Stimulated activated CD8-positive, alpha-beta memory T cell treated with anti-CD3 and anti-CD28 coated beads, Interleukin-4, amount 100 ng/mL, for 1 hour (primary cell): ENCODE measurements at regions not wholly inside any gene's neighbourhood (a gene's known extent, or its start where the extent isn't known, plus 50 kb on each side); places are given as distances from the start of the nearest gene placed in this dataset.
"Not testable (repeated sequence)": the region's sequence is repeated elsewhere in the genome, so short reads cannot be mapped to it uniquely, and the experiment has no call there.

Experiments
- DNase-seq, 2 donors: peaks; one replicate each; pipeline ENCODE4 v3.0.0-alpha.2; 2020; ENCODE audit warnings: low read depth in 2 of 2, low spot score in 1 of 2

GRCh38 chr17:72466199-72466598 lies 345.4 kb downstream of the SOX9 start:
- no peak for DNase-seq

DNA sequence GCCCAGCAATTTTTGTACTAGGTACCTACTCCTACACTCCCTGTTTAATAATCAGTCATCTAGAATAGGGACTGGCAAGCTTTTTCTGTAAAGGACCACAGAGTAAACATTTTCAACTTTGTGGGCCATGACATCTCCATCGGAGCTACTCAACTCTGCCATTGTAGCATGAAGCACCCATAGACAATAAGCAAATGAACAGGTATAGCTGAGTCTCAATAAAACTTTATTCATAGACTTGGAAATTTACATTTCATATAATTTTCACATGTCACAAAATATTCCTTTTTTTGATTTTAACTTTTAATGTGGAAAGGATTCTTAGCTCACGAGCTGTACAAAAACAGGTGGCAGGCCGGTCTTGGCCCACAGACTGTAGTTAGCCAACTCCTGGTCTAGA lies 345.8 kb downstream of the SOX9 start:
- no peak for DNase-seq

- no peak for DNase-seq
Observed at GRCh38 chr17:72467841-72468653, 347.2 kb downstream of the SOX9 start.

- DNase-seq: no peak
Observed at GRCh38 chr17:72468841-72469240, 348.0 kb downstream of the SOX9 start.

DNA sequence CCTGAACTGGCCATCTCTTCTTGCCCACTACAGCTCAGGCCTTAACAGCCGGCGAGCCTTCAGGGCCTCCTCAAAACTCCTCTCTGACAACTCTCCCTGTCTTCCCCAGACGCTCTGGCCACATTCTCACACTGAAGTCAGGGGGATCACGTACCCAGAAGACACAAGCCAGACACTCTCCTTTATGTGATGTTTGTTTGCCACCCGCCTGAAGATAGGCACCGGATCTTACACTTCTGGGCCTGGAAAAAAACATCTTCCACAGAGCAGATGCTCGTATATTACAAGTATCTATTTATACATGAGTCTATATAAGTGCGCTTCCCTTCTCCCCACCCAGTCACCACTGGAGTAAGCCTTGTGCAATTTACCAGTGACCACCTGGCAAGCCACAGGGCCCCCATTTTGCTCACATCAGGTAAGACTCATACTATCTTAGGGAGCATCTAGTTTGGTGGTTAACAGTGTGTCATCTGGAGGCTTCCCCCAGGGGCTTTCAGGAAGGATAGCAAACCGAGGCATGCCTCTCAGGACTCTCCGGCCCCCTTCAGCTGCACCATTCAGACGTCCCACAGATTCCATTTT lies 349.4 kb downstream of the SOX9 start:
- no peak for DNase-seq

DNA sequence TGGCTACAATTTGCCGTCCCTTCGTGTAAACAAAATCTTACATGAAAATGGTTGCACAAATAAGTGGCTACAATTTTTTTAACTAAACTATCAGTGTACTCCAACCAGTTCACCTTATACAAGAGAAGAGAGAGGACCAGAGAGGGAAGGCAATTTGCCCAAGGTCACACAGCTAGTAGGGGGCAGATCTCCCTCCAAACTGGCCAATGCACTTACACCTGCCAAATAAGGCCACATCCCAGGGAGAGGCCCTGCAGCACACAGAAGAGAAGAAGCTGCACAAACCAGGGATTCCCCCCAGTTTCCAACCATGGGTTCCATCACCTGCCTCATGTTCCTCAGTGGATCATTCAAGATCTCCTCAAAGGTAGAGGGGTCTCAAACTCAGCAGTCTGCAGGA lies 349.9 kb downstream of the SOX9 start:
- no peak for DNase-seq

- no peak for DNase-seq
Observed at GRCh38 chr17:72471296-72471695, 350.5 kb downstream of the SOX9 start.

DNA sequence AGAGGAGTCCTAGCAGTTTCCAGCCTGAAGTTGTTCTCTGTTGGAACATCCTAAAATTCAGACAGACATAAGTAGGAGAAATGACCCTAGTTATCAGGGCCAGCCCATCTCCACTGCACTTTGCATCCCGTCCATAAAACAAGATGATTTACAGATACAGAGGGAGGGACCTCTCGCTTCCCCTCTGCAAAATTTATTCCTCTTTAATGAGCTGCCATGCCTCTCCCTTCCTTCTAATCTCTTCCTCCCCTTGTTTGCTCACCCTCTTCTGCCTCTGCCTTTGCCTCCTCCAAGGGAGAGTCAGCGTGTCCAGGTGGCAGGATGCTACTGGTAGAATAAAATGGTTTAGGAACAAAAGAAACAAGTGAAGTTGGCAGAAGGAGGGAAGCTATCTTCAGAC lies 351.3 kb downstream of the SOX9 start:
- no peak for DNase-seq

- DNase-seq: not testable (repeated sequence)
Observed at GRCh38 chr17:72472853-72473390, 352.1 kb downstream of the SOX9 start.

- no peak for DNase-seq
Observed at GRCh38 chr17:72474243-72474642, 353.4 kb downstream of the SOX9 start.

- no peak for DNase-seq
Observed at GRCh38 chr17:72474719-72475477, 354.1 kb downstream of the SOX9 start.

- no peak for DNase-seq
Observed at GRCh38 chr17:72476134-72476533, 355.3 kb downstream of the SOX9 start.

GRCh38 chr17:72476575-72476986 lies 355.8 kb downstream of the SOX9 start:
- DNase-seq: no peak

DNA sequence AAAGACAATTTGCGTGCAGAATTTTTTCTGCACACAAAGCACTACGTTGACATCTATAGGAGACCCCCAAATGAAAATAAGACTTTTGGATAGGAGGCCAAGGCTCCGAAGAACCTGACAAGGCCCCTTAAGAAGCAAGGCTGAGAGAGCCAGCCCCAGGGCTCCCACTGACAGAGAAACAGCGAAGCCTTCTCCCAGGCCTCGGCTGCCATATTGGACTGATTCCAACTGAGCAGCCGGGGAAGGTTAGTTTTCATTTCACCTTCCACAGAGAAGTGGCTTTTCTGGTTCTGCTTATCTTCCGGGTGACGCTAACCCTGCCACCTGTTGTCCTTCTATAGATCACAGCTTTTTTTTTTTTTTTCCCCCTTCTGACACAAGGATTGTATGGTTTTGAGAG lies 356.7 kb downstream of the SOX9 start:
- no peak for DNase-seq

GRCh38 chr17:72479113-72479512 lies 358.3 kb downstream of the SOX9 start:
- no peak for DNase-seq

- DNase-seq: no peak
Observed at GRCh38 chr17:72481572-72481971, 360.8 kb downstream of the SOX9 start.

DNA sequence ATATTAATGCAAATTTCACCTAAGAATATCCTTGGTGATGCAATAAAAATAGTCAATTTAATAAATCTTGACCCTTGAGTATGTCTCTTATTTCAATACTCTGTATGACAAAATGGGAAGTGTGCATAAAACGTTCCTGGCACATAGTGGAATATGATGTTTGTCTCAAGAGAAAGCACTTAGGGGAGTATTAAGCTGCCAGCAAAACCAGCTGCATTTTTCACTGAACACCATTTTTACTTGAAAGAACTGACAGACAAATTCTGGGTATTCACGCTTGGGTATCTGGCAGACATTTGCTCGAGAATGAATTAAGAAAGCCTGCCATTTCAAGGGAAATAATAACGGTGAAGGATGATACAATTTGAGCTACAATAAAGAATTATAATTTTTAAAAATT lies 364.8 kb downstream of the SOX9 start:
- DNase-seq: no peak

DNA sequence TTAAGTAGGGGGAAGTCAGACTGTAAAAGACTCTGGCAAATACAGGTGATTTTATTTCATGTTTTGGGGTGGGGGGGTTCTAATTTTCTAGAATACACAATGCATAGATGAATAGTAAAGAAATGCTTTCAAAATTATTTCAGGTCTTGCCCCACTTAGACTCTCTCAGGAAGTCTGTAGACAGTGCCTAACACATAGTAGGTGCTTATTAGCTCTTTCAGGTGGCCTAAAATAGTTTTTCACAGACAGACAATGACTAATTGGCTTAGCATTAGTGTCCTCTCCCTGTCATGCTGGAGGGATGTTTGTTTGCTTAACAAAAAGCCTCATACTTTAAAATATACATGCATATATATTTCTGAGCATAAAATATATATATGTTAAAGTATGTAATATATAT lies 366.0 kb downstream of the SOX9 start:
- DNase-seq: no peak

DNA sequence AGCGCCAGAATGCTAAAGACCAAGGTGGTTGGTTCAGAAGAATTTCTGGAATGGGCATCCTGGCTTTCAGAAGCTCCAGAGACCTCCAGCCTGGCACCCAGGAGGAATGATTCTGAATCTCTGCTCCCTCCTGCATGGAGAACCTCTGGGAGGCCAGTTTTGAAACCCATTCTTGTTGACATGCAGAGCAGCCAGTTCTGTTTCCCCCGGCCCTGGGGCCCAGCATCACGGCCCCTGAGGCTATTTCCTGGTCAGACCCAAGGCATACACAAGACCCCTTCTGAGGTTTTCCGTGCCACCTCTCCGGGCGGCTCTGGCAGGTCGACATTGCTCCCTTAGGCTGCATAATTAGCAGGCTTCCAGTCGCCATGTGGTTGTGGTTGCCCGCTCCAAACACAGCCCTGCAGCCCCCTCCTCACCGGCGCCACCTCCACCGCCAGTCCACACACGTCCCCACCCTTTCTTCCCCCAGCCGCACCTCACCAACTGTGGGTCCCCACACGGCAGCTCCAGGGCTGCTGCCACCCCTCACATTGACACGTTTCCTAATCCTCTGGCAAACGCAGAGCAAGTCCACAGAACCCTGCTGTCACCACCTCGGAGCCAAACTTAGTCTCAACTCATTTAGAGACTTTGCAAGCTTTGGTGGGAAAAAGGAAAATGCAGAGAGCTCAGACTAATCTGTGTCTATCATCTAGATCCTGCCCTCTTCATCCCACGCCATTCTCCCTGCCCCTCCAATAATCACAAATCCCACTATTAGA lies 367.1 kb downstream of the SOX9 start:
- DNase-seq: no peak

DNA sequence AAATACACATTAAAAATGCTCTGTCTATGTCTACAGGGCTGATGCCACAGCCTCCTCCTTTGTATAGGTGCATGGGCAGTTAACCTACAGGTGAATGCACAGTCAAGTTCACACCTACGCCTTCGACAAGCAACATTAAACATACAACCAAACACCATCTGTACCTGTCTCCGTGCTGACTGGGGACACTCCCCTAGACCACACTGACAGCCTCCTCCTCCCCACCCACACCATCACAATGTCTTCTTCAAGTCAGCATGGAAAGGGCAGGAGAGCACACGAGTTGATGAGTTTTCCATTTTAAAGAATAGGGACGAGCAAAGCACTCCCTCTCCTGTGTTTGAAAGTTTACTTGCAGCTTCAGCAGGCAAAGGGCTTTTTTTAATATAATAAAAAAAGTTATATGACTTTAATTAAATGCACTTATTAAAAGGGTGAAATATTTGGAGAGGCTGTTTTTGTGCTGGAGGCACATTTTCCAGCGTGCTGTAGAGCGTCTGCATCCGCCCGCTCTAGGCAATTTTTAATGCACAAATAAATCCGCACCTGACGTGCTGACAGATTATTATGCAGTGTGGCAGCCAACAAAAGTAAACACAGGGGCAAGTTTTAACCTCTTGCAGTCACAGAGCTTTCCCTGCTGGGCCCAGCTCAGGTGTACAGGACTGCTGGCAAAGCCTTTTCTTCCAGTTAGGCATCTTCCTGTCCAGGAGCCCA lies 367.9 kb downstream of the SOX9 start:
- no peak for DNase-seq

DNA sequence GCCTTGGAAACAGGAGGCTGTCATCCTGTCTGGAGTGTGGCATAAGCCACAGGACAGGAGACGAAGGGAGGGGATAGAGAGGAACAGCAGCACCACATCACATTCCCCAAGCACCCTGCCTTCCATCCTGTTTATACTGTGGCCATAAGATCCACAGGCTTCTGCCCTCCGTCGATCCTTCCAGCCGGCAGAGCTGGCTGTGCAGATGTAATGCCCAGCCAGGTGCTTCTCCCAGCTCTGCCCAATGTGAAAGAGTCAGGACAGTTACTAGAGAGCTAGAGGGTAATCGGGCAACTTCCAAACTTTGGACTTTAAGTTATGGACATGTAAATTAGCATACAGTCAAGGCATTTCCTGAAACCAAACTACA lies 368.4 kb downstream of the SOX9 start:
- no peak for DNase-seq
